GM18508 (cell line): ENCODE measurements at regions not wholly inside any gene's neighbourhood (a gene's known extent, or its start where the extent isn't known, plus 50 kb on each side); places are given as distances from the start of the nearest gene placed in this dataset.

Experiments
- ATAC-seq: cut with Tn5 transposase; IDR thresholded peaks from one replicate; pipeline ENCODE4 v1.9.1; 2021; ENCODE audit warnings: moderate number of reproducible peaks; ENCODE audit not compliant: insufficient read depth, unreplicated experiment

- no peak for ATAC-seq
Observed at GRCh38 chr1:212219679-212220463, 65.3 kb upstream of the PPP2R5A start.

- no peak for ATAC-seq
Observed at GRCh38 chr1:212221801-212222200, 63.4 kb upstream of the PPP2R5A start.

GRCh38 chr1:212224102-212224501, 61.1 kb upstream of the PPP2R5A start:
- ATAC-seq = no peak

- ATAC-seq = no peak
Observed at GRCh38 chr1:212225416-212225815, 59.8 kb upstream of the PPP2R5A start.

- ATAC-seq = no peak
Observed at GRCh38 chr1:212225871-212226302, 59.3 kb upstream of the PPP2R5A start.

- no peak for ATAC-seq
Observed at GRCh38 chr1:212226467-212226866, 58.7 kb upstream of the PPP2R5A start.

- ATAC-seq = no peak
Observed at GRCh38 chr1:212228076-212228475, 57.1 kb upstream of the PPP2R5A start.

- no peak for ATAC-seq
Observed at GRCh38 chr1:212228591-212229119, 56.6 kb upstream of the PPP2R5A start.

GRCh38 chr1:212229654-212230053, 55.6 kb upstream of the PPP2R5A start:
- ATAC-seq = no peak

GRCh38 chr1:212230329-212230728, 54.9 kb upstream of the PPP2R5A start:
- no peak for ATAC-seq

- ATAC-seq = no peak
Observed at GRCh38 chr1:212231372-212231771, 53.8 kb upstream of the PPP2R5A start.

- ATAC-seq = no peak
Observed at GRCh38 chr1:212232090-212232489, 53.1 kb upstream of the PPP2R5A start.

GRCh38 chr1:212233321-212233720, 51.9 kb upstream of the PPP2R5A start:
- ATAC-seq = no peak

- peak; percentile 43 for ATAC-seq
Observed at GRCh38 chr1:212234431-212235395, 50.5 kb upstream of the PPP2R5A start.
